ENCODE measurements at regions not wholly inside any gene's neighbourhood (a gene's known extent, or its start where the extent isn't known, plus 50 kb on each side); places are given as distances from the start of the nearest gene placed in this dataset.

- DNase-seq: no peak
- no peak overlapping the region for H3K4me3 ChIP-seq (ENCODE audit: insufficient read depth, low read depth, low read length, poor library complexity, severe bottlenecking)
- H3K27ac ChIP-seq (ENCODE audit: insufficient read depth, low read length, poor library complexity, severe bottlenecking): no peak overlapping the region
- no peaks in the 10 kb centered on the region for H3K27me3 ChIP-seq (replicated peaks; ENCODE audit: control insufficient read depth, insufficient read depth, low read length, poor library complexity, severe bottlenecking)
- no peaks in the 10 kb centered on the region for H3K9me3 ChIP-seq (ENCODE audit: control insufficient read depth, low read length)
- no peaks in the 10 kb centered on the region for H3K36me3 ChIP-seq (ENCODE audit: control insufficient read depth, insufficient read depth, low read length)
- no peaks in the 10 kb centered on the region for H3K4me1 ChIP-seq (ENCODE audit: control insufficient read depth, insufficient read depth, low read length, poor library complexity, severe bottlenecking)
These were observed 575.5 kb downstream of the RNF144A start for GRCh38 chr2:7492719-7493118.

- DNase-seq: no peak
- Histone ChIP-seq H3K9me3 (ENCODE audit: control insufficient read depth, low read length) (no peaks in the 10 kb centered on the region), H3K4me1 (ENCODE audit: control insufficient read depth, insufficient read depth, low read length, poor library complexity, severe bottlenecking) (no peaks in the 10 kb centered on the region), H3K27ac (ENCODE audit: insufficient read depth, low read length, poor library complexity, severe bottlenecking) (no peak overlapping the region), H3K36me3 (ENCODE audit: control insufficient read depth, insufficient read depth, low read length) (no peaks in the 10 kb centered on the region), H3K4me3 (ENCODE audit: insufficient read depth, low read depth, low read length, poor library complexity, severe bottlenecking) (no peak overlapping the region), H3K27me3 (replicated peaks; ENCODE audit: control insufficient read depth, insufficient read depth, low read length, poor library complexity, severe bottlenecking) (no peaks in the 10 kb centered on the region)
These were observed 580.0 kb downstream of the RNF144A start for GRCh38 chr2:7497178-7497577.

DNA sequence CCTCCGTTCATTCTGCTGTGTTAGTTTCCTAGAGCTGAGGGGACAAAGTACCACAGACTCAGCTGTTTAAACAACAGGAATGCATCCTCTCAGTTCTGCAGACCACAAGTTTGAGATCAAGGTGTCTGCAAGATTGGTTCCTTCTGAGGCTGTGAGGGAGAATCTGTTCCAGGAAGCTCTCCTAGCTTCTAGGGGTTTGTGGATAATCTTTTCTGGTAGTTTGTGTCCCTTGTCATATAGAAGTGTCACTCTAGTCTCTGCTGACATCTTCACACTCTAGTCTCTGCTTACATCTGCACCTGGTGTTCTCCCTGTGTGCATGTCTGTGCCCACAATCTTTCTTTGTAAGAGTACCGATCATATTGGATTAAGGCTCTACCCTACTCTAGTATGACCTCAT lies 581.8 kb downstream of the RNF144A start:
- no peaks in the 10 kb centered on the region for H3K9me3 ChIP-seq (ENCODE audit: control insufficient read depth, low read length)
- DNase-seq: no peak
- no peak overlapping the region for H3K27ac ChIP-seq (ENCODE audit: insufficient read depth, low read length, poor library complexity, severe bottlenecking)

GRCh38 chr2:7502336-7502735 lies 585.1 kb downstream of the RNF144A start:
- Histone ChIP-seq H3K36me3 (ENCODE audit: control insufficient read depth, insufficient read depth, low read length) (no peaks in the 10 kb centered on the region), H3K27ac (ENCODE audit: insufficient read depth, low read length, poor library complexity, severe bottlenecking) (no peak overlapping the region), H3K4me3 (ENCODE audit: insufficient read depth, low read depth, low read length, poor library complexity, severe bottlenecking) (no peak overlapping the region), H3K4me1 (ENCODE audit: control insufficient read depth, insufficient read depth, low read length, poor library complexity, severe bottlenecking) (no peaks in the 10 kb centered on the region), H3K27me3 (replicated peaks; ENCODE audit: control insufficient read depth, insufficient read depth, low read length, poor library complexity, severe bottlenecking) (no peaks in the 10 kb centered on the region), H3K9me3 (ENCODE audit: control insufficient read depth, low read length) (no peaks in the 10 kb centered on the region)
- no peak for DNase-seq

More for the DNA sequence above, 581.8 kb downstream of the RNF144A start:
- no peaks in the 10 kb centered on the region for H3K4me1 ChIP-seq (ENCODE audit: control insufficient read depth, insufficient read depth, low read length, poor library complexity, severe bottlenecking)
- H3K4me3 ChIP-seq (ENCODE audit: insufficient read depth, low read depth, low read length, poor library complexity, severe bottlenecking): no peak overlapping the region
- no peaks in the 10 kb centered on the region for H3K27me3 ChIP-seq (replicated peaks; ENCODE audit: control insufficient read depth, insufficient read depth, low read length, poor library complexity, severe bottlenecking)
- H3K36me3 ChIP-seq (ENCODE audit: control insufficient read depth, insufficient read depth, low read length): no peaks in the 10 kb centered on the region

- H3K9me3 ChIP-seq (ENCODE audit: control insufficient read depth, low read length): no peaks in the 10 kb centered on the region
- no peaks in the 10 kb centered on the region for H3K36me3 ChIP-seq (ENCODE audit: control insufficient read depth, insufficient read depth, low read length)
- no peak overlapping the region for H3K4me3 ChIP-seq (ENCODE audit: insufficient read depth, low read depth, low read length, poor library complexity, severe bottlenecking)
- H3K27me3 ChIP-seq (replicated peaks; ENCODE audit: control insufficient read depth, insufficient read depth, low read length, poor library complexity, severe bottlenecking): no peaks in the 10 kb centered on the region
- H3K27ac ChIP-seq (ENCODE audit: insufficient read depth, low read length, poor library complexity, severe bottlenecking): no peak overlapping the region
- no peaks in the 10 kb centered on the region for H3K4me1 ChIP-seq (ENCODE audit: control insufficient read depth, insufficient read depth, low read length, poor library complexity, severe bottlenecking)
- no peak for DNase-seq
These were observed 591.2 kb downstream of the RNF144A start for GRCh38 chr2:7508296-7508943.

GRCh38 chr2:7510353-7510752 lies 593.1 kb downstream of the RNF144A start:
- Histone ChIP-seq H3K4me3 (ENCODE audit: insufficient read depth, low read depth, low read length, poor library complexity, severe bottlenecking) (no peak overlapping the region), H3K4me1 (ENCODE audit: control insufficient read depth, insufficient read depth, low read length, poor library complexity, severe bottlenecking) (no peaks in the 10 kb centered on the region), H3K27ac (ENCODE audit: insufficient read depth, low read length, poor library complexity, severe bottlenecking) (no peak overlapping the region), H3K9me3 (ENCODE audit: control insufficient read depth, low read length) (no peaks in the 10 kb centered on the region), H3K36me3 (ENCODE audit: control insufficient read depth, insufficient read depth, low read length) (no peaks in the 10 kb centered on the region), H3K27me3 (replicated peaks; ENCODE audit: control insufficient read depth, insufficient read depth, low read length, poor library complexity, severe bottlenecking) (no peaks in the 10 kb centered on the region)
- DNase-seq: no peak

- no peaks in the 10 kb centered on the region for H3K27me3 ChIP-seq (replicated peaks; ENCODE audit: control insufficient read depth, insufficient read depth, low read length, poor library complexity, severe bottlenecking)
- DNase-seq: no peak
- H3K27ac ChIP-seq (ENCODE audit: insufficient read depth, low read length, poor library complexity, severe bottlenecking): no peak overlapping the region
- H3K9me3 ChIP-seq (ENCODE audit: control insufficient read depth, low read length): no peaks in the 10 kb centered on the region
- no peaks in the 10 kb centered on the region for H3K36me3 ChIP-seq (ENCODE audit: control insufficient read depth, insufficient read depth, low read length)
- no peak overlapping the region for H3K4me3 ChIP-seq (ENCODE audit: insufficient read depth, low read depth, low read length, poor library complexity, severe bottlenecking)
- H3K4me1 ChIP-seq (ENCODE audit: control insufficient read depth, insufficient read depth, low read length, poor library complexity, severe bottlenecking): no peaks in the 10 kb centered on the region
These were observed 596.6 kb downstream of the RNF144A start for GRCh38 chr2:7513834-7514233.

DNA sequence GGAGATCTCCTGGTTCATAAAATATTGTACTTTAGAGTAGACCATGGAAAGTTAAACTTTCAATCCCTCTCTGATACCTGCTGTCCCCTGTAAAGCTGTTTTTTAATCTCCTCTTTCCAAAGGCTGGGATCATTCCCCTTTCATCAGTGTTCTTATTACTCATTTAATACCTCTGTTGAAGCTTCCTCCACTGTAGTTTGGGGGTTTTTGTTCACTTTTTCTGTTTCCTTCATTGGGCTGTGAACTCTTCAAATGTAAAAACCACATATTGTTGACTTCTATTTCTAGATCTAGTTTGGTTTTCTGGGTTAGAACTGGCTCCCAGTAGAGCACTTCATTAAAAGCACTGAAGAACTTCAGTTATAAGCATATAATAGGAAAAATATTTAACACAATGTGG lies 598.1 kb downstream of the RNF144A start:
- H3K9me3 ChIP-seq (ENCODE audit: control insufficient read depth, low read length): no peaks in the 10 kb centered on the region
- no peaks in the 10 kb centered on the region for H3K36me3 ChIP-seq (ENCODE audit: control insufficient read depth, insufficient read depth, low read length)
- no peaks in the 10 kb centered on the region for H3K4me1 ChIP-seq (ENCODE audit: control insufficient read depth, insufficient read depth, low read length, poor library complexity, severe bottlenecking)
- no peak overlapping the region for H3K27ac ChIP-seq (ENCODE audit: insufficient read depth, low read length, poor library complexity, severe bottlenecking)
- no peaks in the 10 kb centered on the region for H3K27me3 ChIP-seq (replicated peaks; ENCODE audit: control insufficient read depth, insufficient read depth, low read length, poor library complexity, severe bottlenecking)
- no peak for DNase-seq
- H3K4me3 ChIP-seq (ENCODE audit: insufficient read depth, low read depth, low read length, poor library complexity, severe bottlenecking): no peak overlapping the region

- H3K36me3 ChIP-seq (ENCODE audit: control insufficient read depth, insufficient read depth, low read length): no peaks in the 10 kb centered on the region
- H3K4me3 ChIP-seq (ENCODE audit: insufficient read depth, low read depth, low read length, poor library complexity, severe bottlenecking): no peak overlapping the region
- H3K27ac ChIP-seq (ENCODE audit: insufficient read depth, low read length, poor library complexity, severe bottlenecking): no peak overlapping the region
- DNase-seq: no peak
- no peaks in the 10 kb centered on the region for H3K9me3 ChIP-seq (ENCODE audit: control insufficient read depth, low read length)
- H3K27me3 ChIP-seq (replicated peaks; ENCODE audit: control insufficient read depth, insufficient read depth, low read length, poor library complexity, severe bottlenecking): no peaks in the 10 kb centered on the region
- no peaks in the 10 kb centered on the region for H3K4me1 ChIP-seq (ENCODE audit: control insufficient read depth, insufficient read depth, low read length, poor library complexity, severe bottlenecking)
These were observed 599.4 kb downstream of the RNF144A start for GRCh38 chr2:7516484-7517063.

GRCh38 chr2:7517088-7517487 lies 599.9 kb downstream of the RNF144A start:
- no peaks in the 10 kb centered on the region for H3K27me3 ChIP-seq (replicated peaks; ENCODE audit: control insufficient read depth, insufficient read depth, low read length, poor library complexity, severe bottlenecking)
- H3K27ac ChIP-seq (ENCODE audit: insufficient read depth, low read length, poor library complexity, severe bottlenecking): no peak overlapping the region
- no peaks in the 10 kb centered on the region for H3K9me3 ChIP-seq (ENCODE audit: control insufficient read depth, low read length)
- H3K4me3 ChIP-seq (ENCODE audit: insufficient read depth, low read depth, low read length, poor library complexity, severe bottlenecking): no peak overlapping the region
- H3K36me3 ChIP-seq (ENCODE audit: control insufficient read depth, insufficient read depth, low read length): no peaks in the 10 kb centered on the region
- no peaks in the 10 kb centered on the region for H3K4me1 ChIP-seq (ENCODE audit: control insufficient read depth, insufficient read depth, low read length, poor library complexity, severe bottlenecking)
- no peak for DNase-seq

Data from effector memory CD4-positive, alpha-beta T cell (primary cell).